ENCODE measurements at regions not wholly inside any gene's neighbourhood (a gene's known extent, or its start where the extent isn't known, plus 50 kb on each side); places are given as distances from the start of the nearest gene placed in this dataset.
"Not testable (repeated sequence)": the region's sequence is repeated elsewhere in the genome, so short reads cannot be mapped to it uniquely, and the experiment has no call there.

DNA sequence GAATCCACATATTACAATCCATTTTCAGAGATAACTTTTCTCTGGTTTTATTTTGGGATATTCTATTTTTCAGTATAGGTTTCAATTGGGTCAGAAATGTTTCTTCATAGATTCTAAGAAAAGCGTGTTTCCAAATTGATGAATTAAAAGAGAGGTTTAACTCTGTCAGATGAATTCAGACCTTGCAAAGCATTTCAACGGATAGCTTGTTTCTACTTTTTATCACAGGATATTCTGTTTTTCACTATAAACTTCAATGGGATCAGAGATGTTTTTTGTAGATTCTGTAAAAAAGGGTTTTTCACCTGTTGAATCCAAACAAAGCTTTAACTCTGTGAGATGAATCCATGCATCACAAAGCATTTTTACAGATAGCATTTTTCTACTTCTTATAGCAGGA lies 1498.1 kb downstream of the UQCRFS1 start:
- H3K4me3 ChIP-seq (ENCODE audit: low read length): no peak overlapping the region
- DNase-seq (ENCODE audit: low read depth): no peak
- TF ChIP-seq, protein P1, sequence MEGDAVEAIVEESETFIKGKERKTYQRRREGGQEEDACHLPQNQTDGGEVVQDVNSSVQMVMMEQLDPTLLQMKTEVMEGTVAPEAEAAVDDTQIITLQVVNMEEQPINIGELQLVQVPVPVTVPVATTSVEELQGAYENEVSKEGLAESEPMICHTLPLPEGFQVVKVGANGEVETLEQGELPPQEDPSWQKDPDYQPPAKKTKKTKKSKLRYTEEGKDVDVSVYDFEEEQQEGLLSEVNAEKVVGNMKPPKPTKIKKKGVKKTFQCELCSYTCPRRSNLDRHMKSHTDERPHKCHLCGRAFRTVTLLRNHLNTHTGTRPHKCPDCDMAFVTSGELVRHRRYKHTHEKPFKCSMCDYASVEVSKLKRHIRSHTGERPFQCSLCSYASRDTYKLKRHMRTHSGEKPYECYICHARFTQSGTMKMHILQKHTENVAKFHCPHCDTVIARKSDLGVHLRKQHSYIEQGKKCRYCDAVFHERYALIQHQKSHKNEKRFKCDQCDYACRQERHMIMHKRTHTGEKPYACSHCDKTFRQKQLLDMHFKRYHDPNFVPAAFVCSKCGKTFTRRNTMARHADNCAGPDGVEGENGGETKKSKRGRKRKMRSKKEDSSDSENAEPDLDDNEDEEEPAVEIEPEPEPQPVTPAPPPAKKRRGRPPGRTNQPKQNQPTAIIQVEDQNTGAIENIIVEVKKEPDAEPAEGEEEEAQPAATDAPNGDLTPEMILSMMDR (IDR thresholded peaks at IDR 0.05; ENCODE audit: insufficient read depth, low read depth, low read length, missing control alignments): no peak

DNA sequence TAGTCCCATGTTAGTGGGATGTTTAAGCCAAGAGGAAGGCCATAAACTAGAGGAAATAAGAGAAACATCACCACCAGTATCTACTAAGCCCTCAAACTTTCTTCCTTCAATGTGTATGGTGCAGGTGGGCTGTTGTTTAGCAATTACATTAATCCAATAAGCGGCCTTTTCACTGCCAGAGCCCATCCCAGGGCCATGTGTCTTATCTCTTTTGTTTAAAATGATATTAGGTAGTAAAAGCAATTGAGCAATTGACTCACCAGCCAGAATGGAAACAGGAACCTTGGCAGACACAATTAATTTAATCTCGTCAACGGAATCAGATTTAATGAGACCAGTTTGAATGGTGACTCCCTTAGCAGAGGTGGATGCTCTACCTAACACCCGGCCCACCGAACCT lies 1503.5 kb downstream of the UQCRFS1 start:
- TF ChIP-seq, protein P1 (IDR thresholded peaks at IDR 0.05; ENCODE audit: insufficient read depth, low read depth, low read length, missing control alignments): no peak
- no peak overlapping the region for H3K4me3 ChIP-seq (ENCODE audit: low read length)
- DNase-seq (ENCODE audit: low read depth): no peak

DNA sequence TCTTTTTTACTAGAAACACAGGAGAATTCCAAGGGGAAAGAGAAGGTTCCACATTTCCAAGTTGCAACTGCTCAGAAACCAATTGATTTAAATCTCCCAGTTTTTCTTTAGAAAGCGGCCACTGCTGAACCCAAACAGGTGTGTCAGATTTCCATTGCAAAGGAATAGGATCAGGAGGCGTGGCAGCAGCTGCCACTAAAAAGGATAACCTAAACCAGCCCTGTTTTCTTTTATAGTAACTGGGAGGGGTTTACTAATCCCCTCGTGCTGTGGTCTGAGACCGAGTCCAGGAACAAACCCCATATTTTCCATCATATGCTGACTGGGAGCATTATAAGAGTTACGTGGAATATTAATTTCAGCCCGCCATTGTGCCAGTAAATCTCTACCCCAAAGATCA lies 1504.0 kb downstream of the UQCRFS1 start:
- not testable (repeated sequence) for H3K4me3 ChIP-seq (ENCODE audit: low read length); DNase-seq (ENCODE audit: low read depth)

DNA sequence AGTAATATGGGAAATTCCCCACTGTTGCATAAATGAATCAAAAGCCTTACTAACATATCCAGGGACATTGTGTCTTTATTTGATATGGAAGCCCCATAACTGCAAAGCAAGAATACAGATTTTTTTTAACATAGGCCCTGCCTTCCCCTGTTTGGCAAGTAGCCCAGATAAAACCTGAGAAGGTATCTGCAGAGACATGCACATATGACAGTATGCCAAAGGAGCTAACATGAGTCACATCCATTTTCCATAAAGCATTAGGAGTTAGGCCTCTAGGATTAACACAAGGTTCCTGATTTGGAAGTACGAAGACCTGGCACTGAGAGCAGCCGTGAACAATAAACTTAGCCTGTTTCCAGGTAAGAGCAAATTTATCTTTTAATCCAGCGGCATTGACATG lies 1505.9 kb downstream of the UQCRFS1 start:
- not testable (repeated sequence) for H3K4me3 ChIP-seq (ENCODE audit: low read length)
- DNase-seq (ENCODE audit: low read depth): peak; percentile 94

DNA sequence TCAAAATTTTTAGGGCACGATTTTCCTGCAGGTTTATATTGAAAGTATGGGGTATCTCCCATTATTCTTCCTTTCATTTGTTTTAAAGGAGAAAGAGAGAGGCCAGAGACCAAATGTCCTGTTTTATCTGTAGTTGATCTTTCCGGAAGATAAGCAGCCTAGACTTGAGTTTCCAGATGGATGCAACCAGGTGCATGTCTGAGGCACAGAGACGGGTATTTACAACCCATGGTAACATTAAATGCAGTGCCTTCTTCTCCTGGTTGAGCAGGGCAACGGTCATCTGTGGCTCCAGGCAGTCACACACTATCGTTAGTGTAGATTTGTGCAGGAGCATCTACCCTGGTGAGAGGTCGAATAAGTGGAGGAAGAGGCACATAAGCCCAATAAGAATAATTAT lies 1507.1 kb downstream of the UQCRFS1 start:
- H3K4me3 ChIP-seq (ENCODE audit: low read length): no peak overlapping the region
- DNase-seq (ENCODE audit: low read depth): no peak
- TF ChIP-seq, protein P1 (IDR thresholded peaks at IDR 0.05; ENCODE audit: insufficient read depth, low read depth, low read length, missing control alignments): no peak

DNA sequence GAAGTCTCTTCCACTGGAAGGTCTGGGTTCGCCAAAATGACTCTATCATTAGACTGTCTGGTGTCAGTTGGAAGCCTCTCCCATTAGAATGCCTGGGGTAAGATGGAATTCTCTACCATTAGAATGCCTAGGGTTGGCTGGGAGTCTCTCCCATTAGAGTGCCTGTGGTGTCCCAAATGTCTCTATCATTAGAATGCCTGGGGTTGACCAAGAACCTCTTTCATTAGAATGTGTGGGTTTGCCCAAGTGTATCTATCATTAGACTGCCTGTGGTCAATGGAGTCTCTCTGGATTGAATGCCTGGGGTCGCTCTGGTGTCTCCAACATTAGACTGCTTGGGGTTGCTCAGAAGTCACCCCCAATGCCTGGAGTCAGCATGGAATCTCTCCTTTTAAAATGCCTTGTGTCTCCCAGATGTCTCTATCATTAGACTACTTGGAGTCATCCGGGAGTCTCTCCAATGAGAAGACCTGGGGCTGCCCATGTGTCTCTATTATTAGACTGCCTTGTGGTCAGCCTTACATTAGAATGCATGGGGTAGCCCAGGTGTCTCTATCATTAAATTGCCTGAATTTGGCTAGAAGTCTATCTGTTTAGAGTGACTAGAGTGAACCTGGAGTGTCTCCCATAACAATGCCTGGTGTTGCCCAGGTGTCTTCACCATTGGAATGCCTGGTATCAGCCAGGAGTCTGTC lies 1518.4 kb downstream of the UQCRFS1 start:
- no peak for DNase-seq (ENCODE audit: low read depth)
- TF ChIP-seq, protein P1 (IDR thresholded peaks at IDR 0.05; ENCODE audit: insufficient read depth, low read depth, low read length, missing control alignments): no peak
- H3K4me3 ChIP-seq (ENCODE audit: low read length): no peak overlapping the region

DNA sequence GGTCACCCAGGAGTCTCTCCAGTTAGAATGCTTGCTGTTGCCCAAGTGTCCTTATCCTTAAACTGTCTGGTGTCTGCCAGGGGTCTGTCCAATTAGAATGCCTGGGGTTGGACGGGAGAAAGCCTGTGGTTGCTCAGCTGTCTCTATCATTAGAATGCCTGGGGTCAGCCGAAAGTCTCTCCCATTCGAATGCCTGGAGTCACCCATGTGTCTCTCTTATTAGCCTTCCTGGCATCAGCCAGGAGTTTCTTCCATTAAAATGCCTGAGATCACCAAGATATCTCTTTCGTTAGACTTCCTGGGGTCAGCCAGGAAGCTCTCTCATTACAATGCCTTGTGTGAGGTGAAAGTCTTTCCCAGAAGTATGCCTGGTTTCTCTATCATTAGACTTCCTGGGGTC lies 1521.0 kb downstream of the UQCRFS1 start:
- no peak overlapping the region for H3K4me3 ChIP-seq (ENCODE audit: low read length)
- TF ChIP-seq, protein P1 (IDR thresholded peaks at IDR 0.05; ENCODE audit: insufficient read depth, low read depth, low read length, missing control alignments): no peak
- DNase-seq (ENCODE audit: low read depth): no peak

DNA sequence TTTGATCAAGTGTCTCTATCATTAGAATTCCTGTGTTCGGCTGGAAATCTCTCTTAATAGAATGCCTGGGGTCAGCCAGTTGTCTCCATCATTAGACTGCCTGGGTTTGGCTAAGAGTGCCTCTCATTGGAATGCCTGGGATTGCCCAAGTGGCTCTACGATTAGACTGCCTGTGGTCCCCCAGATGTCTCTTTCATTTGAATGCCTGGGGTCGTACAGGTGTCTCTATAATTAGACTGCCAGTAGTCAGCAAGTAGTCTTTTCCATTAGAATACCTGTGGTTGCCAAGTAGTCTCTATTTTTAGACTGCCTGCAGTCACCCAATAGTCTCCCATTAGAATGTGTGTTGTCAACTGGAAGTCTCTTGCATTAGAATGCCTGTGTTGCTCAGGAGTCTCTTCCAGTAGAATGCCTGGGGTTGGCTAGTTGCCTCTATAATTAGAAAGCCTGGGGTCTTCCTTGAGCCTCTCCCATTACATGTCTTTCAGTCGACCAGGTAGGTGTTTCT lies 1523.2 kb downstream of the UQCRFS1 start:
- TF ChIP-seq, protein P1 (IDR thresholded peaks at IDR 0.05; ENCODE audit: insufficient read depth, low read depth, low read length, missing control alignments): no peak
- no peak overlapping the region for H3K4me3 ChIP-seq (ENCODE audit: low read length)
- DNase-seq (ENCODE audit: low read depth): no peak

Data from epithelial cell of esophagus (primary cell).